ENCODE measurements at regions not wholly inside any gene's neighbourhood (a gene's known extent, or its start where the extent isn't known, plus 50 kb on each side); places are given as distances from the start of the nearest gene placed in this dataset.

- TF ChIP-seq CTCF (IDR thresholded peaks at IDR 0.05; ENCODE audit: poor library complexity, severe bottlenecking) (no peak), TAF1 (IDR thresholded peaks at IDR 0.05; ENCODE audit: low read depth) (no peak)
Measured at GRCh38 chr15:26165546-26165945, 302.4 kb upstream of the ATP10A start.

Data from neural cell (in vitro differentiated cells).